ENCODE measurements at regions not wholly inside any gene's neighbourhood (a gene's known extent, or its start where the extent isn't known, plus 50 kb on each side); places are given as distances from the start of the nearest gene placed in this dataset.

DNA sequence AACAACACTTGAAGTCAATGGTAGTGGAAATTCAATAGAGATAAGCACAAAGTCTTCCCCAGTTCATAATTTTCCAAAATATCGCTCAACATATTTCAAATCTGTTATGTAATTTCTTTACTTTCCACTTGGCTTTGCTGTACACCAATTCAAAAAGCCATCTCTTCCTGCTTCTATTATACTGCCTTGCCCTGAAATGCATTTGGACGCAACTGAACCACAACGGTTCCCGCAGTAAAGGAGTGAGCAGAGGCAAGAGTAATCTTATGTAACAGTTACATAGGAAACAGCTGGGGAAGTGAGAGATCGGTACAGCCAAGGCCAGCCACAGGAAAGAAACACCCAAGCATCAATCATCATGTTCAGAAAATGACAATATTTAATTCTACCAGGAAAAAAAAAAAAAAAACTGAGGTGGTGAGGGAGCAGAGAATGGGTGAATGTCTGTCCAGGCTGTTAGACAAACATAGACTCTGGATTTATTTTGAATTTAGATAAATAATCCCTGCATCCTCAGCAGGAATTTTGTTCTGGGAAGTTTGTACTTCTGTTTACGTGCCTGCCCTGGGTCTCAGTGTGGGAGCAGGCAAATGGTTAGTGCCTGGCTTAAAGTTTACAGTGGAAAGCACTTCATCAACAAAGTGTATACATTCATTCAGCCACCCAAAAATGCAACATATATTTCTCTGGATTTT, 392.2 kb downstream of the ETS1 start:
- DNase-seq (ENCODE audit: low read depth in 2 of 2), result no peak

GRCh38 chr11:128194216-128194615, 393.1 kb downstream of the ETS1 start:
- no peak for DNase-seq (ENCODE audit: low read depth in 2 of 2)

- DNase-seq (ENCODE audit: low read depth in 2 of 2), result no peak
These were observed 393.7 kb downstream of the ETS1 start for GRCh38 chr11:128193615-128194014.

DNA sequence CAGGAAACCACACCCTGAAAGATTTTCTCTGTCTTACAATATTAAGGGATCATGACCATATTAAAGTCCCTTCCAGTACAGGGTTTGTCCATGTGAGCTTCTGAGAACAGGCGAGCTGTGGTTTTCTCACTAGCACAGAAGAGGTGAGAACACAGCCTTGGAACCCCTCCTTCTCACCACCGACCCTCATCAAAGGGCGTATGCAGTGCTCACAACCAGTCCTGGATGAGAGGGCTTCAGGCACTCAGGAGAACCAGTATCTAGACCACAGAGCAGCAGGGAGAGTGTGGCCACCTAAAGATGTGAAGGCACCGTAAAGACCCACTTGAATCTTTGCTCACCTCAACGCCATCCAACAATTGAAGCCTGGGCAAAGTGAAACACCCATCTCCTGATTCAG, 397.0 kb downstream of the ETS1 start:
- no peak for DNase-seq (ENCODE audit: low read depth in 2 of 2)

DNA sequence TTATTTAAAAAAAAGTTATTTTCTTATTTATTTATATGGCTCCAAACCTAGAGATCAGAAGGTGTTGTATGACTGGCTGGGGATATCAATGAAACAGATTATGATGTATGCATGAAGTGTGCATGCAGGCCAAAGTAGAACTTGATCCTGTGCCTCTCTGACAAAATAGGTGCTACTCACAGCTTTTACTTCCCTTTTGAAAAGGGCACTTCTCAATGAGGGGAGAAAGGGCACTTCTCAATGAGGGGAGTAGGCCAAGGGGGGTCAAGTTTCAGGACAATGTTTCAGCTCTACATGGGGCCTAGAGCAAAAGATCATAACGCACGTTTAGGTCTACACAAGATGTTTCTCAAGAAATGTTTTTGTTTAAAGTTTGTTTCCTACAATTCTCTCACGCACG, 397.5 kb downstream of the ETS1 start:
- no peak for DNase-seq (ENCODE audit: low read depth in 2 of 2)

- no peak for DNase-seq (ENCODE audit: low read depth in 2 of 2)
These were observed 398.9 kb downstream of the ETS1 start for GRCh38 chr11:128188346-128189004.

- DNase-seq (ENCODE audit: low read depth in 2 of 2), result no peak
These were observed 399.5 kb downstream of the ETS1 start for GRCh38 chr11:128187835-128188234.

DNA sequence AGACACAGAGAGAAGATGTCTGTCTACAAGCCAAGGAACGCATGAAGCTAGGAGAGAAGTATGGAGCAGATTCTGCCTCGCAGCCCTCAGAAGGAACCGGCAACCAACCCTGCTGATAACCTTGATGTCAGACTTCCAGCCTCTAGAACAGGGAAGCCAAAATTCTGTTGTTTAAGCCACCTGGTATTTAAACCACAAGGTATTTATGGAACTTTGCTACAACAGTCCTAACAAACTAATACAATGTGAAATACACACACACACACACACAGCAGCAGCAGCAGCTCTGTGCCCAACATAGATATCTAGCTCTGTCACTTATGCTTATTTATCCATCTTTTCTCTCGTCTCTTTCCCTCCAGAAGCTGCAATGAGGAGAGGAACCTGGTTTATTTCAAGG, 400.0 kb downstream of the ETS1 start:
- no peak for DNase-seq (ENCODE audit: low read depth in 2 of 2)

DNA sequence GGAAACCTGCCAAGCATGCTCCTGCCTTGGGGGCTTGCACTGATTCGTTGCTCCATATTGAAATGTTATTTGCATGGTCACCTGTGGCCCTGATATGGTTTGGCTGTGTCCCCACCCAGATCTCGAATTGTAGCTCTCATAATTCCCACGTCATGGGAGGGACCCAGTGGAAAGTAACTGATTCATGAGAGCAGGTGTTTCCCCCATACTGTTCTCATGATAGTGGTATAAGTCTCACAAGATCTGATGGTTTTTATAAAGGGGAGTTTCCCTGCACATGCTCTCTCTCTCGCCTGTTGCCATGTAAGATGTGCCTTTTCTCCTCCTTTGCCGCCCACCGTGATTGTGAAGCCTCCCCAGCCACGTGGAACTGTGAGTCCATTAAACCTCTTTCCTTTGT, 402.4 kb downstream of the ETS1 start:
- no peak for DNase-seq (ENCODE audit: low read depth in 2 of 2)

GRCh38 chr11:128182844-128183243, 404.5 kb downstream of the ETS1 start:
- no peak for DNase-seq (ENCODE audit: low read depth in 2 of 2)

GRCh38 chr11:128181984-128182383, 405.4 kb downstream of the ETS1 start:
- DNase-seq (ENCODE audit: low read depth in 2 of 2), result no peak

GRCh38 chr11:128181088-128181480, 406.3 kb downstream of the ETS1 start:
- DNase-seq (ENCODE audit: low read depth in 2 of 2), result no peak

DNA sequence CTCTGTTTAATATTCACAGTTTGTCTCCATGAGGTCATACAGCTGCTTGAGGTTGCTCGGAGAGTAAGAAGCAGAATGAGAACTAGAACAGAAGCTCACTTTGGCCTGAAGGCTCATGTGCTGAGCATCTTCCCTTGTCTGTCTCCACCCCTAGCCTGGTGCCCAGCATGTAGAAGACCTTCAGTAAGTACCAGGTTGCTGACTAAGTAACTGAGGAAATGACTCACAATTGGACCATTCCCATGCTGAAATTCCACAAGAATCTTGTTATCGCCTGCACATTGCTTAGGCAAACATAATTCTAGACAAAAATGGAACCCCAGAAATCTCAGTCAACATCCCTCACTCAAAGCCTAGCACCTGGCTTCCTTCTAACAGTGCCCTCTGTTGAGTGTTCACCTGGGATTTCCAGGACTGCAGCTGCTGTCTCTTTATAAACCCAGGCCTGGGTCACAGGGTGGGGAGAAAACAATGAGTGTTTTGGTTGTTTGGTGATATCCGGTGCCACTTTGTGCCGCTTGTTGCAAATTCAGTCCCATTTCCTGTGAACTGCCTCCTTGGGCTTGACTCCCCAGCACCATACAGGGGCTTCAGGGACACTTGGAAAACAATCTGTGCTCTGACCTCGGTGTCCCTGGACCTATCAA, 406.8 kb downstream of the ETS1 start:
- no peak for DNase-seq (ENCODE audit: low read depth in 2 of 2)

GRCh38 chr11:128179512-128179911, 407.8 kb downstream of the ETS1 start:
- no peak for DNase-seq (ENCODE audit: low read depth in 2 of 2)

DNA sequence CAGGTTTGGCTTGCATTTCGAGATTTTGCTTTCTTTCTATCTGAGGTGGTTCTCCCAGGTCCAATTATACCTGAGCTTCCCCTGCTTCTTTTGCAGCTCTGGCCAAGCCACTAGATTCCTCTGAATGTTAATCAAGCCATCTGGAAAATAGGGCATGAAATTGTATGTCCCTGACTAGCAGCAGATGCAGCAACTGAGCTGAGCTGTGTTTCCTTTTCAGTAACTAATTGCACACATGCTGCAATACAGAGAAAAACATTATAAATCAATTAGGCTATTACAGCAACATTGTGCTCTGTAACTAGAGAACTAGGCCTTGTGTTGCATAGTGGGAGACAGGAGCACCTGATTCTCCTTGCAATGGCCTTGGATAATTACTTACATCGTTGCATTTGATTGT, 408.3 kb downstream of the ETS1 start:
- DNase-seq (ENCODE audit: low read depth in 2 of 2), result no peak

GRCh38 chr11:128174465-128175291, 412.7 kb downstream of the ETS1 start:
- DNase-seq (ENCODE audit: low read depth in 2 of 2), result no peak

DNA sequence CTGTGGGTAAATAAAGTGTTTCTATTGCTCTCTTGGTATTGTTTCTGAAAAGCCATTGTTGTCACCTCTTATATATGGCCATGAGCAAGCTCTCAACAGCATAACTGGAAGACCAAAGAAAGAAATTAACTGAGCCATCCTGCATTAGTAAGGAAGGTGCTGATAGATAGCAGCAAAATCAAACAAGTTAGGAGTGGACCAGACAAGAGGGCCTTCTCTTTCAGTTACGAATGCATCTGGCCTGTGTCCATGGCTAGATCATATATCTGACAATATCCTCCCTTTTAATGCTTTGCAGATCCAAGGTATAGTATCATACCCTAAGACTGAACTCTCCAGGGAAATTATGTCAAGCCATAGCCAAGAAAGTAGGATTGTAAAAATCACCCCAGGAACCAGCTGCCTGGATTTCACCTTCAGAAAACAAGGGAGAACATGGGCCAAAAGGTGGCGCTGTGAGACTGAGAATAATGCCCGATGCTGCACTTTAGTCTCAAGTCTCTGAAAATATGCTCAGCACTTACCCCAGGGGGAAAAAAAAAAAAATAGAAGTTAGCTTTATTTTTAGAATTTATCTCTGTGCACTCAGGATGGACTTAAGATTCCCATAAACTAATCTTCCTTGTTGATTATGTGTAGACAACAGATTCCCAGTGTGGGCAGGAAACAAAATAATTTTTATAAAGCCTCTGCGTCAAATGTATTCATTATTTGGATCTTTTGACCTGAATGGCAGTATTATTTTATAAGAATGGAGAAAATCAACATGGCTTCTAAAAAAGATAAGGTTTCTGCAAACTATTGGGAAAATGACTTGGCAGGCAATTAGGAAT, 415.1 kb downstream of the ETS1 start:
- DNase-seq (ENCODE audit: low read depth in 2 of 2), result peak; percentile 67 to 85

DNA sequence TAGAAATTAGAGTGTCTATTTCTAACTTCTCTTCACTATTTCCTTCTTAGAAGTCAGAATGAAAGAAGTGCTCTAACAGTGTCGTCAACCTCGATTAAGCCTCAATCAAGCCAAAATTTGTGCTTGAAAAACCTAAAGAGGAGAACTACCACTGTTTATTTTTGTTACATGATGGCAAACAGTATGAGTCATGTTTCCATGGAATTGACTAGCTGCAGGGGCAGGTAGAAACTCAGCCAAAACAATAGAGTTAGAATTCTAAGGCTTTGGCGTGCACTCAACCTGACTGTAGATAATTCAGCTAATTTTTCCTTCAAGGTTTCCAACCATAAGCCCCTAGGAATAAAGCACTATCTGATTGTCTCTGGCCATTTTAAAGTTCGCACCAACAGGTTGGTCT, 415.9 kb downstream of the ETS1 start:
- DNase-seq (ENCODE audit: low read depth in 2 of 2), result no peak

GRCh38 chr11:128165572-128165971, 421.8 kb downstream of the ETS1 start:
- no peak for DNase-seq (ENCODE audit: low read depth in 2 of 2)

DNA sequence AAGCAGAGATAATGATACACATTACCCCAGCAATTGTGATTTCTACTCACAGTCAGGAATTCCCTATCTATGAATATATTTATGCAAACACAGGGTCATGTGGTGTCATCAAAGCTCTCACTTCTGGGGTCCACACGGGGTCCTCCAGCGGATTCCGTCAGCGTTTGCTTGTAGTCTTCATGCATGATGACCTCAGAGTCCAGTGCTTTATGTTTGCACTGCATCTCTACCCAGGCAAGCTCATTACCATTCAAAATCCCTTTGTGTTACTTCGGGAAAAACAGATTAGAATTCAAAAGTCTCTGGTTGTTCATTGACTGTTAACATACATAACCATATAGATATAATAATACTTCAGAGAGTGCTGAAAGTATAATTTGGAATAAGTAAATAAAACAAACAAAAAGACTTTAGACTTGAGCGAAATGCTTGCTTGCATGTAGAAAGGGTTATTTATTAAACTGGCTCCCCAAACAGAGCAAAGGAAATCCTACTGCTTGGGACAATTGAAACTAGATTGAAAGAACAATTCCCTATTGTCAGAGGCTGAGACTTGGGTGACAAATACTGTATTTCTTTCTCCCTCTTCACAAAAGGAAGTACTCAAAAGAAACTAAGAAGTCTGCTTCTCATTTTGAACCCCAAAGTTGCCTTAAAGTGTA, 423.1 kb downstream of the ETS1 start:
- DNase-seq (ENCODE audit: low read depth in 2 of 2), result no peak

GRCh38 chr11:128161994-128162393, 425.4 kb downstream of the ETS1 start:
- no peak for DNase-seq (ENCODE audit: low read depth in 2 of 2)
